Right lobe of liver (tissue), 6 donors: ENCODE measurements at regions not wholly inside any gene's neighbourhood (a gene's known extent, or its start where the extent isn't known, plus 50 kb on each side); places are given as distances from the start of the nearest gene placed in this dataset.

Experiments used
- ATAC-seq, 4 donors: fragments of 200-7000 bp; cut with Tn5 transposase; one replicate each; pipeline ENCODE4 v1.9.1; 2020; ENCODE audit warnings: mild to moderate bottlenecking in 4 of 4, moderate library complexity in 4 of 4
- DNase-seq, 3 donors: peaks; one replicate each; pipeline ENCODE4 v3.0.0-alpha.2; 2020
- H3K27ac ChIP-seq, 3 donors: fragments of 200-600 bp; one replicate each; pipeline ENCODE4 v1.8.0; 2022
- H3K27me3 ChIP-seq, 2 donors: fragments of 200-600 bp; one replicate each; pipeline ENCODE4 v1.8.0; 2022
- H3K36me3 ChIP-seq, 4 donors: fragments of 200-600 bp; sonication (generic) in 1 of 4; one replicate each; pipeline versions ENCODE4 v1.5.1 to v1.8.0; 2017 to 2022; ENCODE audit warnings: control low read depth in 1 of 4
- H3K4me1 ChIP-seq, 4 donors: fragments of 200-600 bp; sonication (generic) in 1 of 4; one replicate each; pipeline versions ENCODE4 v1.5.1 to v1.8.0; 2017 to 2022; ENCODE audit warnings: control low read depth in 1 of 4
- H3K4me3 ChIP-seq, 3 donors: fragments of 200-600 bp; one replicate each; pipeline ENCODE4 v1.8.0; 2022
- H3K9me3 ChIP-seq, 4 donors: fragments of 200-600 bp; sonication (generic) in 1 of 4; one replicate each; pipeline versions ENCODE4 v1.5.1 to v1.8.0; 2017 to 2022; ENCODE audit warnings: control low read depth in 1 of 4
- CTCF ChIP-seq, 4 donors: fragments of 200-600 bp in 3 of 4; fragments of 450-650 bp in 1 of 4; IDR thresholded peaks; one replicate each; pipeline versions ENCODE4 v1.5.1 to v1.8.0; 2016 to 2022; ENCODE audit warnings: antibody characterized with exemption in 4 of 4, mild to moderate bottlenecking in 2 of 4
- POLR2A ChIP-seq: fragments of 450-650 bp; IDR thresholded peaks from one replicate; pipeline ENCODE4 v1.6.1; 2017; ENCODE audit warnings: antibody characterized with exemption, mild to moderate bottlenecking
- WGBS: methylation state at CpG from one replicate; pipeline ENCODE4 v1.1.6; 2018; ENCODE audit warnings: low coverage, low lambda C conversion rate; ENCODE audit not compliant: insufficient coverage; ENCODE audit errors: missing lambda C conversion rate; 5-methylcytosine and 5-hydroxymethylcytosine counted together
- intact Hi-C, 2 donors: fragments of 100-400 bp; cut with DNase I; formaldehyde crosslinking; loops; one replicate each; pipeline versions ENCODE4 v1.11.2 to v1.14.1; 2022
- donor health status: DM: no; HTN: yes; CAD: no.
- donor health status: DM: no; HTN: no; CAD: no.
- donor health status: DM: no; HTN: no; CAD: no.
- donor health status: DM: no; HTN: yes; CAD: no.
- donor health status: DM: no; HTN: yes; CAD: no.

- ATAC-seq (no peak), DNase-seq (no peak)
- Histone ChIP-seq H3K9me3 (no peaks in the 10 kb centered on the region), H3K27ac (no peak overlapping the region), H3K36me3 (no peaks in the 10 kb centered on the region), H3K4me3 (no peak overlapping the region), H3K27me3 (no peaks in the 10 kb centered on the region), H3K4me1 (no peaks in the 10 kb centered on the region)
- TF ChIP-seq CTCF (IDR thresholded peaks at IDR 0.05) (no peak), POLR2A (no peak)
- WGBS, result 30% methylated on average over 9 of the region's 9 CpGs
- intact Hi-C loops, result no loop called here
Measured at GRCh38 chr18:77763530-77764145, 514.0 kb downstream of the GALR1 start.

- Histone ChIP-seq H3K27me3 (no peaks in the 10 kb centered on the region), H3K9me3 (no peaks in the 10 kb centered on the region), H3K36me3 (no peaks in the 10 kb centered on the region), H3K4me1 (no peaks in the 10 kb centered on the region), H3K27ac (no peak overlapping the region), H3K4me3 (no peak overlapping the region)
- TF ChIP-seq POLR2A, result no peak
- peak in 3 of 4 donors; percentile 33 to 42 (median 36) for TF ChIP-seq CTCF (IDR thresholded peaks at IDR 0.05)
- ATAC-seq (peak; percentile 53 to 85 (median 68)), DNase-seq (peak in 1 of 3 donors; percentile 33)
- intact Hi-C loops, result no loop called here
- 6% methylated on average over 9 of the region's 9 CpGs for WGBS
Measured at GRCh38 chr18:77765468-77765867, 515.8 kb downstream of the GALR1 start.

GRCh38 chr18:77766421-77766820 lies 516.8 kb downstream of the GALR1 start:
- intact Hi-C loops, result no loop called here
- Histone ChIP-seq H3K4me3 (no peak overlapping the region), H3K9me3 (no peaks in the 10 kb centered on the region), H3K4me1 (no peaks in the 10 kb centered on the region), H3K36me3 (no peaks in the 10 kb centered on the region), H3K27ac (no peak overlapping the region), H3K27me3 (no peaks in the 10 kb centered on the region)
- ATAC-seq, result no peak
- DNase-seq, result no peak
- 44% methylated on average over 9 of the region's 9 CpGs for WGBS
- TF ChIP-seq CTCF (IDR thresholded peaks at IDR 0.05) (no peak), POLR2A (no peak)

- Histone ChIP-seq H3K4me1 (no peaks in the 10 kb centered on the region), H3K27me3 (no peaks in the 10 kb centered on the region), H3K4me3 (no peak overlapping the region), H3K36me3 (no peaks in the 10 kb centered on the region), H3K9me3 (no peaks in the 10 kb centered on the region), H3K27ac (no peak overlapping the region)
- ATAC-seq, result no peak
- TF ChIP-seq CTCF (IDR thresholded peaks at IDR 0.05) (no peak), POLR2A (no peak)
- 61% methylated on average over 4 of the region's 5 CpGs for WGBS
- no peak for DNase-seq
- intact Hi-C loops, result no loop called here
Measured at GRCh38 chr18:77772177-77772576, 522.5 kb downstream of the GALR1 start.

- Histone ChIP-seq H3K36me3 (no peaks in the 10 kb centered on the region), H3K27me3 (no peaks in the 10 kb centered on the region), H3K9me3 (no peaks in the 10 kb centered on the region), H3K4me1 (no peaks in the 10 kb centered on the region), H3K4me3 (no peak overlapping the region), H3K27ac (no peak overlapping the region)
- DNase-seq (no peak), ATAC-seq (no peak)
- intact Hi-C loops, result no loop called here
- TF ChIP-seq CTCF (IDR thresholded peaks at IDR 0.05) (no peak), POLR2A (no peak)
- WGBS, result 71% methylated on average over 12 of the region's 12 CpGs
Measured at GRCh38 chr18:77776104-77776503, 526.5 kb downstream of the GALR1 start.
